GM03348 (cell line): ENCODE measurements at regions not wholly inside any gene's neighbourhood (a gene's known extent, or its start where the extent isn't known, plus 50 kb on each side); places are given as distances from the start of the nearest gene placed in this dataset.
"Not testable (repeated sequence)": the region's sequence is repeated elsewhere in the genome, so short reads cannot be mapped to it uniquely, and the experiment has no call there.

Experiments
- DNase-seq: peaks from one replicate; pipeline ENCODE4 v3.0.0; 2012; ENCODE audit warnings: low spot score

GRCh38 chr6:66128243-66128642 lies 421.2 kb upstream of the EYS start:
- no peak for DNase-seq

- no peak for DNase-seq
Observed at GRCh38 chr6:66127061-66127460, 420.0 kb upstream of the EYS start.

GRCh38 chr6:66126358-66126757 lies 419.3 kb upstream of the EYS start:
- DNase-seq, result no peak

GRCh38 chr6:66103954-66104353 lies 396.9 kb upstream of the EYS start:
- DNase-seq, result peak; percentile 11

- no peak for DNase-seq
Observed at GRCh38 chr6:66103354-66103753, 396.3 kb upstream of the EYS start.

- no peak for DNase-seq
Observed at GRCh38 chr6:66096679-66097078, 389.7 kb upstream of the EYS start.

- no peak for DNase-seq
Observed at GRCh38 chr6:66094615-66095014, 387.6 kb upstream of the EYS start.

GRCh38 chr6:66092306-66092705 lies 385.3 kb upstream of the EYS start:
- DNase-seq, result not testable (repeated sequence)

- no peak for DNase-seq
Observed at GRCh38 chr6:66086532-66086931, 379.5 kb upstream of the EYS start.

GRCh38 chr6:66082914-66083313 lies 375.9 kb upstream of the EYS start:
- DNase-seq, result no peak

GRCh38 chr6:66068907-66069306 lies 361.9 kb upstream of the EYS start:
- DNase-seq, result no peak

GRCh38 chr6:66068033-66068432 lies 361.0 kb upstream of the EYS start:
- no peak for DNase-seq

GRCh38 chr6:66065313-66065712 lies 358.3 kb upstream of the EYS start:
- DNase-seq, result no peak

- no peak for DNase-seq
Observed at GRCh38 chr6:66057034-66057433, 350.0 kb upstream of the EYS start.

GRCh38 chr6:66054967-66055366 lies 347.9 kb upstream of the EYS start:
- no peak for DNase-seq

- DNase-seq, result no peak
Observed at GRCh38 chr6:66051812-66052211, 344.8 kb upstream of the EYS start.

- DNase-seq, result no peak
Observed at GRCh38 chr6:66048684-66049474, 341.9 kb upstream of the EYS start.

- no peak for DNase-seq
Observed at GRCh38 chr6:66032626-66033025, 325.6 kb upstream of the EYS start.

GRCh38 chr6:66029391-66029790 lies 322.4 kb upstream of the EYS start:
- no peak for DNase-seq

- no peak for DNase-seq
Observed at GRCh38 chr6:65999288-65999791, 292.3 kb upstream of the EYS start.

GRCh38 chr6:65998544-65998943 lies 291.5 kb upstream of the EYS start:
- DNase-seq, result no peak

- no peak for DNase-seq
Observed at GRCh38 chr6:65997539-65997938, 290.5 kb upstream of the EYS start.

- no peak for DNase-seq
Observed at GRCh38 chr6:65996096-65996495, 289.1 kb upstream of the EYS start.

- DNase-seq, result no peak
Observed at GRCh38 chr6:65989676-65990075, 282.6 kb upstream of the EYS start.
